ENCODE measurements at regions not wholly inside any gene's neighbourhood (a gene's known extent, or its start where the extent isn't known, plus 50 kb on each side); places are given as distances from the start of the nearest gene placed in this dataset.

DNA sequence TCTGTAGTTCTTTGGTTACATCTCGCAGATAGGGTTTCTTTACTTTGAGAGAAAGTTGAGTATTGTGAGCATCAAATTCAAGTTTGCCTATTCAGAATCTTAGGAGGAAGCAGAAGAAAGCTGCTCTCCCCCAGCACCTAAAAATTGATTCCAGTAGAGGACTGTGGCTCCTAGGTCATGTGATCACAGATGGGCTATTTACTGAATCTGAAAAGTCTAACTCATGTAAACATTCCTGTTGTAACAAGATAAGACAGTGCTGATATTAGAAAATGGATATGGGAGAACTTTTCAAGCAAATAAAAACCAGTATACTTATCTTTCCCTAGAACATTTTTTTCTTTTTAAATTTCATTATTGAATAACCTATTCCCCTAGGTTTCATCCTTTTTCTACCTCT is 308.4 kb upstream of the SLITRK3 start:
- TF ChIP-seq, protein P1, sequence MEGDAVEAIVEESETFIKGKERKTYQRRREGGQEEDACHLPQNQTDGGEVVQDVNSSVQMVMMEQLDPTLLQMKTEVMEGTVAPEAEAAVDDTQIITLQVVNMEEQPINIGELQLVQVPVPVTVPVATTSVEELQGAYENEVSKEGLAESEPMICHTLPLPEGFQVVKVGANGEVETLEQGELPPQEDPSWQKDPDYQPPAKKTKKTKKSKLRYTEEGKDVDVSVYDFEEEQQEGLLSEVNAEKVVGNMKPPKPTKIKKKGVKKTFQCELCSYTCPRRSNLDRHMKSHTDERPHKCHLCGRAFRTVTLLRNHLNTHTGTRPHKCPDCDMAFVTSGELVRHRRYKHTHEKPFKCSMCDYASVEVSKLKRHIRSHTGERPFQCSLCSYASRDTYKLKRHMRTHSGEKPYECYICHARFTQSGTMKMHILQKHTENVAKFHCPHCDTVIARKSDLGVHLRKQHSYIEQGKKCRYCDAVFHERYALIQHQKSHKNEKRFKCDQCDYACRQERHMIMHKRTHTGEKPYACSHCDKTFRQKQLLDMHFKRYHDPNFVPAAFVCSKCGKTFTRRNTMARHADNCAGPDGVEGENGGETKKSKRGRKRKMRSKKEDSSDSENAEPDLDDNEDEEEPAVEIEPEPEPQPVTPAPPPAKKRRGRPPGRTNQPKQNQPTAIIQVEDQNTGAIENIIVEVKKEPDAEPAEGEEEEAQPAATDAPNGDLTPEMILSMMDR (IDR thresholded peaks at IDR 0.05): no peak
- TF ChIP-seq POLR2A (IDR thresholded peaks at IDR 0.05): no peak

All from thyroid gland (tissue), 4 donors.